Neural cell (in vitro differentiated cells): ENCODE measurements at regions not wholly inside any gene's neighbourhood (a gene's known extent, or its start where the extent isn't known, plus 50 kb on each side); places are given as distances from the start of the nearest gene placed in this dataset.

ENCODE experiments used
- EP300 ChIP-seq: fragments of 450-650 bp; conservative IDR thresholded peaks from 2 replicates; pipeline ENCODE4 v1.6.1; 2014; ENCODE audit warnings: antibody characterized with exemption, mild to moderate bottlenecking, moderate library complexity; ENCODE audit not compliant: poor library complexity, severe bottlenecking
- EZH2 ChIP-seq: fragments of 200-600, 300-800 bp; shearing (Covaris generic), sonication (generic); IDR thresholded peaks from 2 replicates; pipeline ENCODE4 v1.6.1; 2014; ENCODE audit warnings: antibody characterized with exemption, low read length, borderline replicate concordance, mild to moderate bottlenecking; ENCODE audit not compliant: insufficient read depth, poor library complexity, severe bottlenecking
- MXI1 ChIP-seq: fragments of 450-650 bp; conservative IDR thresholded peaks from 2 replicates; pipeline ENCODE4 v1.6.1; 2014; ENCODE audit warnings: antibody characterized with exemption, mild to moderate bottlenecking; ENCODE audit not compliant: poor library complexity, severe bottlenecking
- POLR2AphosphoS5 ChIP-seq: IDR thresholded peaks from 2 replicates; pipeline ENCODE4 v1.6.1; 2012
- SMC3 ChIP-seq: fragments of 450-650 bp; conservative IDR thresholded peaks from 2 replicates; pipeline ENCODE4 v1.6.1; 2014; ENCODE audit warnings: antibody characterized with exemption, mild to moderate bottlenecking, moderate library complexity; ENCODE audit not compliant: poor library complexity
- TF ChIP-seq, protein P1 (sequence below): fragments of 450-650 bp; IDR thresholded peaks from 2 replicates; pipeline ENCODE4 v1.5.1; 2014; ENCODE audit warnings: antibody characterized with exemption, mild to moderate bottlenecking, moderate library complexity; ENCODE audit not compliant: poor library complexity, severe bottlenecking
- TF ChIP-seq, protein P2 (sequence below): IDR thresholded peaks from 2 replicates; pipeline ENCODE4 v1.6.1; 2012; ENCODE audit warnings: borderline replicate concordance

DNA sequence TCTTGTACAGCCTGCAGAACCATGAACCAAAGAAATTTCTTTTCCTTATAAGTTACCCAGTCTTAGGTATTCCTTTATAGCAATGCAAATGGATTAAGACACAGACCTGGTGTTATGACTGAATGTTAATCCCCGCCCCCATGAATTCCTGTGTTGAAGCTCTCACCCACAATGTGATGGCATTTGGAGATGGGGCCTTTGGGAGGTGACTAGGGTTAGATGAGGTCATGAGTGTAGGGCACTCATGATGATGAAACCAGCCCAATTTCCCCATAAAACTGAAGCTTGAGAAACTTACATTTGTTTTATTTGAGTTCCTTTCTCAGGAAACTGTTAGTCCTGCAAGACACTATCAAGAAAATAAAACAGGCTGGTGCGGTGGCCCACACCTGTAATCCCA lies 115.8 kb upstream of the THY1 start:
- no peak for TF ChIP-seq EP300
- TF ChIP-seq, protein P1, sequence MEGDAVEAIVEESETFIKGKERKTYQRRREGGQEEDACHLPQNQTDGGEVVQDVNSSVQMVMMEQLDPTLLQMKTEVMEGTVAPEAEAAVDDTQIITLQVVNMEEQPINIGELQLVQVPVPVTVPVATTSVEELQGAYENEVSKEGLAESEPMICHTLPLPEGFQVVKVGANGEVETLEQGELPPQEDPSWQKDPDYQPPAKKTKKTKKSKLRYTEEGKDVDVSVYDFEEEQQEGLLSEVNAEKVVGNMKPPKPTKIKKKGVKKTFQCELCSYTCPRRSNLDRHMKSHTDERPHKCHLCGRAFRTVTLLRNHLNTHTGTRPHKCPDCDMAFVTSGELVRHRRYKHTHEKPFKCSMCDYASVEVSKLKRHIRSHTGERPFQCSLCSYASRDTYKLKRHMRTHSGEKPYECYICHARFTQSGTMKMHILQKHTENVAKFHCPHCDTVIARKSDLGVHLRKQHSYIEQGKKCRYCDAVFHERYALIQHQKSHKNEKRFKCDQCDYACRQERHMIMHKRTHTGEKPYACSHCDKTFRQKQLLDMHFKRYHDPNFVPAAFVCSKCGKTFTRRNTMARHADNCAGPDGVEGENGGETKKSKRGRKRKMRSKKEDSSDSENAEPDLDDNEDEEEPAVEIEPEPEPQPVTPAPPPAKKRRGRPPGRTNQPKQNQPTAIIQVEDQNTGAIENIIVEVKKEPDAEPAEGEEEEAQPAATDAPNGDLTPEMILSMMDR: no peak
- TF ChIP-seq SMC3: no peak
- no peak for TF ChIP-seq EZH2
- TF ChIP-seq POLR2AphosphoS5: no peak
- TF ChIP-seq, protein P2, sequence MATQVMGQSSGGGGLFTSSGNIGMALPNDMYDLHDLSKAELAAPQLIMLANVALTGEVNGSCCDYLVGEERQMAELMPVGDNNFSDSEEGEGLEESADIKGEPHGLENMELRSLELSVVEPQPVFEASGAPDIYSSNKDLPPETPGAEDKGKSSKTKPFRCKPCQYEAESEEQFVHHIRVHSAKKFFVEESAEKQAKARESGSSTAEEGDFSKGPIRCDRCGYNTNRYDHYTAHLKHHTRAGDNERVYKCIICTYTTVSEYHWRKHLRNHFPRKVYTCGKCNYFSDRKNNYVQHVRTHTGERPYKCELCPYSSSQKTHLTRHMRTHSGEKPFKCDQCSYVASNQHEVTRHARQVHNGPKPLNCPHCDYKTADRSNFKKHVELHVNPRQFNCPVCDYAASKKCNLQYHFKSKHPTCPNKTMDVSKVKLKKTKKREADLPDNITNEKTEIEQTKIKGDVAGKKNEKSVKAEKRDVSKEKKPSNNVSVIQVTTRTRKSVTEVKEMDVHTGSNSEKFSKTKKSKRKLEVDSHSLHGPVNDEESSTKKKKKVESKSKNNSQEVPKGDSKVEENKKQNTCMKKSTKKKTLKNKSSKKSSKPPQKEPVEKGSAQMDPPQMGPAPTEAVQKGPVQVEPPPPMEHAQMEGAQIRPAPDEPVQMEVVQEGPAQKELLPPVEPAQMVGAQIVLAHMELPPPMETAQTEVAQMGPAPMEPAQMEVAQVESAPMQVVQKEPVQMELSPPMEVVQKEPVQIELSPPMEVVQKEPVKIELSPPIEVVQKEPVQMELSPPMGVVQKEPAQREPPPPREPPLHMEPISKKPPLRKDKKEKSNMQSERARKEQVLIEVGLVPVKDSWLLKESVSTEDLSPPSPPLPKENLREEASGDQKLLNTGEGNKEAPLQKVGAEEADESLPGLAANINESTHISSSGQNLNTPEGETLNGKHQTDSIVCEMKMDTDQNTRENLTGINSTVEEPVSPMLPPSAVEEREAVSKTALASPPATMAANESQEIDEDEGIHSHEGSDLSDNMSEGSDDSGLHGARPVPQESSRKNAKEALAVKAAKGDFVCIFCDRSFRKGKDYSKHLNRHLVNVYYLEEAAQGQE: no peak
- TF ChIP-seq MXI1: no peak
